HG02852 (cell line): ENCODE measurements at regions not wholly inside any gene's neighbourhood (a gene's known extent, or its start where the extent isn't known, plus 50 kb on each side); places are given as distances from the start of the nearest gene placed in this dataset.

Source experiments
- ATAC-seq: cut with Tn5 transposase; IDR thresholded peaks from one replicate; pipeline ENCODE4 v1.9.1; 2021; ENCODE audit warnings: mild to moderate bottlenecking, moderate library complexity; ENCODE audit not compliant: unreplicated experiment

GRCh38 chr20:61024390-61024789 lies 227.7 kb upstream of the CDH4 start:
- ATAC-seq: no peak

GRCh38 chr20:61025536-61025935 lies 226.5 kb upstream of the CDH4 start:
- no peak for ATAC-seq

DNA sequence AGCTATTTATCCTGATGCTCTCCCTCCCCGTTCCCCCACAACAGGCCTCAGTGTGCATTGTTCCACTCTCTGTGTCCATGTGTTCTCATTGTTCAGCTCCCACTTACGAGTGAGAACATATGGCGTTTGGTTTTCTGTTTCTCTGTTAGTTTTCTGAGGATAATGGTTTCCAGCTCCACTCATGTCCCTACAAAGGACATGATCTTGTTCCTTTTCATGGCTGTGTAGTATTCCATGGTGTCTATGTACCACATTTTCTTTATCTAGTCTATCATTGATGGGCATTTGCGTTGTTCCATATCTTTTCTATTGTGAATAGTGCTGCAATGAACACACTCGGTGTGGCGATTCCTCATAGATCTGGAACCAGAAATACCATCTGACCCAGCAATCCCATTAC lies 225.9 kb upstream of the CDH4 start:
- no peak for ATAC-seq

- no peak for ATAC-seq
Observed at GRCh38 chr20:61026731-61027130, 225.3 kb upstream of the CDH4 start.

DNA sequence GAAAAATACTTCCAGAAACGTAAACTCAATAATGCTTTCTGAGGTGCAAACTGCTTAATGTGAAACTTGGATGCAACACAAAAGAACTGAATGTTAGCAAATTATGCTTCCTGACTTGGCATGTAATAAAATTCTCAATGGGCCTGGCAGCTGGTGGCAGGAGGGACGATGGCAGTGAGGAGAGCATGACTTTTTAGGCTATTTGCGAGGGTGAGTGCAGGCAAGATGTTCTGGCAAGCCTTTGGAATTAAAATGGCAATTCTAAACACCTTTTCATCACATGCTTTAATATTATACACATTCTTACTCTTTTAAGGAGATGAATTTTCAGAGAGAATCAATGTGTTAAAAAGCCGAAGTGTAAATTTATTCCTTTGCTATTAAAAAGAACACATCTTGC lies 224.8 kb upstream of the CDH4 start:
- ATAC-seq: no peak

- no peak for ATAC-seq
Observed at GRCh38 chr20:61030130-61030529, 221.9 kb upstream of the CDH4 start.

DNA sequence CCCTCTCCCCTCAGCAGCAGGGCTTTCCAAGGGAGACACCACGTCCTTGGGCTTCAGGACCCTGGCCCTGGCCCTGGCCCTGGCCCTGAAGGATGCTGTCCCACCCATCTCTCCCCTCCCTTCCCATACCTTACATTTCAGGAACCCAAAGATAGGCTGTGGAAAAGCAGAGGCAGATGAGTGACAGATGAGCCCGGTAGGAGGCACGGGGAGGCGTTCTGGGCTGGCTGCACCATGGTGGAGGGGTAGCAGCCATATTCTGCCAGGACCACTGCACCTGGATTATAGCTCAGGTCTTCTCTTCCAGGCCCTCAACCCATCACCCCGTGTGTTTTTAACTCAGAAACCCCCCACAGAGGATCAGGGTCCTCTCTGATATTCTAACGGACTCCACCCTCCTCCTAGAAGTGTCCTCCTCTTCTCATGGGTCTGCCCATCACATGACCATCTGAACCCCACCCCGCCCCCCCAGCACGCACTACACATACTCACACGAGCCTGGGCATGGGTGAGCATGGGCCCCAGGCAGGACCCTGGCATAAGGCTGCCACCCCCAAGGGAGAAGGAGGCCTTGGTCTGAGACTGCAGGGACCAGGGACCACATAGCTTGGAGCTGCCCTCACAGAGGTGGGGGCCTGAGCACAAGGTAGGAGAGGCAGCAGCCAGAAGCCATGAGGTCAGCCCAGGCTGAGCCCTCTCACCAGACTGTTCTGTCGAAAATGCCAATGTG lies 220.8 kb upstream of the CDH4 start:
- ATAC-seq: no peak

GRCh38 chr20:61037498-61037897 lies 214.6 kb upstream of the CDH4 start:
- no peak for ATAC-seq

DNA sequence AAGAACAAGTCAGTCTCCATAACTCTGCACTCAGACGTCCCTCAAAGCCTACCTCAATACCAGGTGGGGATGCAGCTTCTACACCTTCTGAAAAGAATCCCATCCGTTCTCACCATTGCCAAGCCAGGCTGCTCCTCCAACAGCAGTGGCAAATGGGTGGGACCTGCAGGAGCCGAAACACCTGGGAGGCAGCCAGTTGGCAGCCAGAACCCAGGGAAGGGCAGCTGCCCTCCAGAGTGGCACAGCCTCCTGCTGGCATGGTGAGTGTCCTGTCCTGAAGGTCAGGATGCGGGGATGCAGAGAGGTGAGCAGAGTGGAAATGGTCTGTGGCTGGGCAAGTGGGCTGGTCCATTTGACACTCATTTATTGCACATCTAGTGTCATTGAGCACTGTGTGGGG lies 210.6 kb upstream of the CDH4 start:
- ATAC-seq: no peak

DNA sequence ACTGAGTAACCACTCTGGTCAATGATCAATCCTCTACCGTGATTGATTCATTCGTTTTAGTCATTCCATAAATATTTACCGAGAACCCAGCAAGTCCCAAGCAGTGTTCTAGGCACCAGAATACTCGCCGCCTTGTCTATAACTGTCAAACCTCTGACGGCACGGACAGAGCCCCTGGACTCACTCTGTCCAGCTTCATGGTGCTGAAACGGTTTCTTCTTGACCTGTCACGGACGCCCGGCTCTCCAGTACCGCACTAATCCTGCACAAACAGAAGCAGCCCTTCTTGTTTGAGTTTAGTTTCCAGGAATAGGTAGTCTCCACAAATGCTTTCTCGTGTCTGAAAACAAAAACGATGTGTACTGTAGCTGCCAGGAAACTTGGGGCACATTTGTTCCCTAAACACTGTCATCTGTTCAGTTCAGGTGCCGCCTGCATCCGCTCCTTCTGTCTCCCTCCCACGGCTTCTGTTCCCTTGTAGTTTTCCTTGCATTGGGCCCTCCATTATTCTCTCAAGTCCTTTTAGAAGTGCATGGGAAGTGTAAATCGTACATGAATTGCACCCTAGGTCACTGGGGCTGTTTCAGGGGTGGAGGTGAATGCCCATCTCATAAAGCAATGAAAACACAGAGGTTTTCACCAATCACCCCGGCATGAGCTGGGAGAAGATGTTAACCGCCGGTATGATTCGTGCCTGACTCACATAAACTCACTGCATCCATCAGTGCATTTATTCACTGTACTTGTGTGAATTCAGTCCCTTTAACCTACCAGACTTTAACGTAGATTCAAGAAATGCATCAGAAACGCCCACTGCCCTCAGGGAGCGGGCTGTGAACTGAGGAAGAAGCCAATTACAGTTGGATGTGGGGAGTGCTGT lies 209.3 kb upstream of the CDH4 start:
- no peak for ATAC-seq

GRCh38 chr20:61043681-61044080 lies 208.4 kb upstream of the CDH4 start:
- no peak for ATAC-seq

GRCh38 chr20:61044499-61044898 lies 207.6 kb upstream of the CDH4 start:
- no peak for ATAC-seq

DNA sequence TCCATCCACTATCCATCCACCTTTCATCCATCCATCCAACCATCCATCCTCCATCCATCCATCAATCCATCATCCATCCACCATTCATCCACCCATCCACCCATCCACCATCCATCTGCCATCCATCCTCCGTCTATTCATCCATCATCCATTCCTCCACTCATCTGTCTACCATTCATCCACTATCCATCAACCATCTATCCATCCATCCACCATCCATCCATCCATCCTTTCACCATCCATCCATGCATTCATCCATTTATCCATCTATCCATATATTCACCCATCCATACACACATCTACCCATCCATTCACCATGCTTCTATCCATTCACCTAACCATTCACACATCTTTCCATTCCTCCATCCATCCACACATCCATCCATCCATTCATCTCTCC lies 207.0 kb upstream of the CDH4 start:
- no peak for ATAC-seq

GRCh38 chr20:61045876-61046585 lies 206.0 kb upstream of the CDH4 start:
- ATAC-seq: no peak

GRCh38 chr20:61046721-61047351 lies 205.2 kb upstream of the CDH4 start:
- ATAC-seq: no peak

DNA sequence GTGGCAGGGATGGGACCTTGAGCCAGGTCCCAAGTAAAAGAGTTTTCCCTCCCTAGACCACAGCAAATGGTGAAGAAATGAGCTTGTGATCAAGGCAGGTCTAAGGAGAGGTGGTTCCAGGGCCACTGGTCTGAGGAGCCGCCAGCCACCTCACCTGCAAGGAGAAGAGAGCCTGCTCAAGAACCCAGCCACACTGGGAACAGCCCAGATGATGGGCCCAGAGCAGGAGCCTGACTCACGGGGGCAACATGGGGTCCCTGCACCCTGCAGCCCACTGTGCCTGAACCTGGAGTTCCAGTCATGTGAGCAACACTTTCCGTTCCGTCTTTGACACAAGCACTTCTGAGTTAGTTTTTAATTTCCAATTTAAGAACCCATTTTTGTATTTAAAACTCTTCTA lies 204.5 kb upstream of the CDH4 start:
- ATAC-seq: no peak

DNA sequence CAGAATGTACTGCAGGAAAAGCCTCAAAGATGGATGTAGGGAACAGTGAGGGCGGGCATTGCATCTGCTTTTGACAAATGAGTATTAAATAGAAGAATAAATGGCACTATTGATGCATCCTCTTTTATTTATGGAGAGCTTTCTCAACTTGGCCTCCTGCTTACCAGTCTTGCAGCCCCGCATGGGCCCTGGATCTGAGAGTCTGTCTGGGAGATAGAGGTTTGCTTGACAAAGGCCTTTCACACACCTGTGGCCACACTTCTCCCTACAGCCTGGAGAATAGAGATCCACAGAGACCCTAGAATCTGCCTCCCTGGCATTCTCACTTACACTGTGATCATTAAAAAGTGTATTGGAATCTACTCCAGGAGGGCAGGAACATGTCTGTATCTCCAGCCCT lies 203.8 kb upstream of the CDH4 start:
- no peak for ATAC-seq

DNA sequence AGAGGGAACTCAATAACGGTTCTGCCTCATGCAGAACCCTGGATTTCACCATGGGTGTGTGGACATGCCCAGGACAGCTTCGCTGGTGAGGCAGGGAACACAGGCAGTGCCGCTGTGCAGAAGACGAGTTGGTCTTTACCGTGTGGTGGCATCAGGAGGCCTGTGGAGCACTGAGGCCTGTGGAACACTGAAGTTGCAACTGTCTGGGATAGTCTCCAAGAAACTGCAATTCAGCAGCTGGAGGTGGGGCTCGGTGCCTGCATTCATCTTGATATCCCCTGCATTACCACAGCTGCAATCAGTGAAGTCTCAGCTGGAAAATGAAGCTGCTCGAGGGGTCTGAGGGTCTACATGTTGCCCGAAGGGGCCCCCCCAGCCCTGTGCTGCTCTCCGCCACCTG lies 202.4 kb upstream of the CDH4 start:
- no peak for ATAC-seq

- ATAC-seq: no peak
Observed at GRCh38 chr20:61050336-61050890, 201.6 kb upstream of the CDH4 start.

DNA sequence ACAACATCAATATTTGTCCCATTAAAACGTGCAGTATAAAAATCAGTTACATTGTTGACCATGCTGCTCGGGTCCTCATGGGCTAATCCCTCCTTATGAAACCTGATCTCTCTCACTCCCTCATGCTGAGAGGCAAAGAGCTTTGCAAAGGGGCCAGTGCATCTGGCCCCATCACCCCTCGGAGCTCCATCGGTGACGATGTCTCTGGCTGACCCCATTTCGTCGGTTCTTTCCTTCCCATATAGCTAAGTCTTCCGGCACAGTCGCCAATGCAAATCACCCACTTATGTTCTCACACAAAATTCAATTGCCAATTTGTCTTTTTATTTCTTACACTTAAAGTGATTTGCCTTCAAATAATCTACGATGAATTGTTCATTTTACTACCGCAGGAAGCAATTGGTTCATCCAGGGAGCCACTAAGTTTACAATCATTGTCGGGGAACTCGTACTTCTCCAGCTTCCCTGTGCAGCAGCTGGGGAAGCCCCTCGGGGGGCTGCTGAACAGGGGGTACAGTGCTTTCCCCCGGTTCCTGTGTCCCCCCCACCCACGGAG lies 199.8 kb upstream of the CDH4 start:
- no peak for ATAC-seq
